ENCODE measurements at regions not wholly inside any gene's neighbourhood (a gene's known extent, or its start where the extent isn't known, plus 50 kb on each side); places are given as distances from the start of the nearest gene placed in this dataset.

DNA sequence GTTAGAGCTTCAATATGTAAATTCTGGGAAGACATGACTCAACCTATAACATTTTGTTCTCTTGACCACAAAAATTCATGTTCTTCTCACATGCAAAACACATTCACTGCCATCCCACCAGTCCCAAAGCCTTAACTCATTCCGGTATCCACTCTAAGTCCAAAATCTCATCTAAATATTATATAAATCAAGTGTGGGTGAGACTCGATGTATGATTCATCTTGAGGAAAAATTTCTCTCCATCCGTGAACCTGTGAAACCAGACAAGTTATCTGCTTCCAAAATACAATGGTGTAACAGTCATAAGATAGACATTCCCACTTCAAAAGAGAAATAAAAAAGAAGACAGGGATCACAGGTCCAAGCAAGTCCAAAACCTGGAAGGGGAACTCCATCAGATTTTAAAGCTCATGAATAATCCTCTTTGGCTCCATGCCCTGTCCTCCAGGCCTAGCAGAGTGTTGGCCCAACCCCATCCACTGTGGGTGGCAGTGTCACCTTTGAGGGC is 101.3 kb downstream of the RAD51AP2 start:
- H3K4me2 ChIP-seq (ENCODE audit: insufficient read depth, insufficient read length, low read length), result no peak overlapping the region
- Mint-ChIP-seq H3K4me3 (no peak overlapping the region), H3K27me3 (ENCODE audit: low read depth) (no peaks in the 10 kb centered on the region), H3K36me3 (ENCODE audit: insufficient read depth in 1 of 3, low read depth in 3 of 3) (no peaks in the 10 kb centered on the region), H3K9me3 (no peaks in the 10 kb centered on the region), H3K27ac (no peak overlapping the region), H3K4me1 (no peaks in the 10 kb centered on the region)
- H3T11ph ChIP-seq (ENCODE audit: low read length), result no peak overlapping the region
- H3K27me3 ChIP-seq (ENCODE audit: insufficient read depth, low read length), result no peaks in the 10 kb centered on the region
- no peak overlapping the region for H2BK20ac ChIP-seq (ENCODE audit: low read depth, low read length, poor library complexity, severe bottlenecking)
- H2BK12ac ChIP-seq (ENCODE audit: insufficient read length, low read depth, low read length), result no peak overlapping the region
- H2BK15ac ChIP-seq (ENCODE audit: low read depth, low read length), result no peak overlapping the region
- no peak overlapping the region for H3K18ac ChIP-seq (ENCODE audit: insufficient read length, low read depth, low read length)
- H3K9me3 ChIP-seq (ENCODE audit: control insufficient read depth, low read depth, low read length), result no peaks in the 10 kb centered on the region
- TF ChIP-seq, protein P1, sequence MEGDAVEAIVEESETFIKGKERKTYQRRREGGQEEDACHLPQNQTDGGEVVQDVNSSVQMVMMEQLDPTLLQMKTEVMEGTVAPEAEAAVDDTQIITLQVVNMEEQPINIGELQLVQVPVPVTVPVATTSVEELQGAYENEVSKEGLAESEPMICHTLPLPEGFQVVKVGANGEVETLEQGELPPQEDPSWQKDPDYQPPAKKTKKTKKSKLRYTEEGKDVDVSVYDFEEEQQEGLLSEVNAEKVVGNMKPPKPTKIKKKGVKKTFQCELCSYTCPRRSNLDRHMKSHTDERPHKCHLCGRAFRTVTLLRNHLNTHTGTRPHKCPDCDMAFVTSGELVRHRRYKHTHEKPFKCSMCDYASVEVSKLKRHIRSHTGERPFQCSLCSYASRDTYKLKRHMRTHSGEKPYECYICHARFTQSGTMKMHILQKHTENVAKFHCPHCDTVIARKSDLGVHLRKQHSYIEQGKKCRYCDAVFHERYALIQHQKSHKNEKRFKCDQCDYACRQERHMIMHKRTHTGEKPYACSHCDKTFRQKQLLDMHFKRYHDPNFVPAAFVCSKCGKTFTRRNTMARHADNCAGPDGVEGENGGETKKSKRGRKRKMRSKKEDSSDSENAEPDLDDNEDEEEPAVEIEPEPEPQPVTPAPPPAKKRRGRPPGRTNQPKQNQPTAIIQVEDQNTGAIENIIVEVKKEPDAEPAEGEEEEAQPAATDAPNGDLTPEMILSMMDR (conservative IDR thresholded peaks at IDR 0.05), result no peak
- H4K91ac ChIP-seq (ENCODE audit: insufficient read length, low read depth, low read length), result no peak overlapping the region
- no peak overlapping the region for H3K14ac ChIP-seq (ENCODE audit: insufficient read depth, low read length)
- H3K23ac ChIP-seq (ENCODE audit: insufficient read length, low read depth, low read length), result no peak overlapping the region
- no peak for DNase-seq
- H2BK120ac ChIP-seq (ENCODE audit: low read depth, low read length, poor library complexity, severe bottlenecking), result no peak overlapping the region
- H3K79me2 ChIP-seq (ENCODE audit: insufficient read depth, low read length), result no peaks in the 10 kb centered on the region
- no peak overlapping the region for H4K8ac ChIP-seq (replicated peaks; ENCODE audit: insufficient read length, low read depth, low read length)
- no peak overlapping the region for H2AK5ac ChIP-seq (ENCODE audit: insufficient read length, low read length)
- H2AFZ ChIP-seq (ENCODE audit: low read length), result no peak overlapping the region
- no peaks in the 10 kb centered on the region for H3K4me1 ChIP-seq (ENCODE audit: insufficient read depth, low read length)
- no CpG with 5 or more reads among the region's 3 CpGs for WGBS (ENCODE audit: extremely low coverage, insufficient read length, low lambda C conversion rate)
- H3K27ac ChIP-seq (ENCODE audit: insufficient read length, low read depth, low read length), result no peak overlapping the region
- no peaks in the 10 kb centered on the region for H3K23me2 ChIP-seq (ENCODE audit: insufficient read length, low read depth, low read length, poor library complexity, severe bottlenecking)
- H4K20me1 ChIP-seq (ENCODE audit: control insufficient read depth, insufficient read depth, insufficient read length), result no peaks in the 10 kb centered on the region
- H3K79me1 ChIP-seq (ENCODE audit: insufficient read depth, low read depth, low read length, poor library complexity, severe bottlenecking), result no peaks in the 10 kb centered on the region
- no peak overlapping the region for H3K9ac ChIP-seq (ENCODE audit: extremely low read depth, insufficient read length, low read length)
- H2BK5ac ChIP-seq (ENCODE audit: insufficient read length, low read length), result no peak overlapping the region
- no peak overlapping the region for H3K56ac ChIP-seq (ENCODE audit: insufficient read length, low read depth, low read length)
- no peak overlapping the region for H3K4ac ChIP-seq (ENCODE audit: low read depth, low read length)
- no peak overlapping the region for H4K5ac ChIP-seq (ENCODE audit: insufficient read length, low read depth, low read length)

All from H9 (cell line).